ENCODE measurements at regions not wholly inside any gene's neighbourhood (a gene's known extent, or its start where the extent isn't known, plus 50 kb on each side); places are given as distances from the start of the nearest gene placed in this dataset.

- ChIA-PET POLR2A (ENCODE audit: partially characterized antibody) (no interaction called here), CTCF (ENCODE audit: partially characterized antibody) (interaction anchor here (1.3 to 2.6 kb wide), 4 partner anchors 13 to 137 kb away, joined by 3 to 6 read pairs (median 4); no protein-coding TSS in a partner anchor)
- WGBS, 2 experiments (ENCODE audit: extremely low coverage in 1 of 2, insufficient coverage in 1 of 2, insufficient read length in 1 of 2, insufficient replicate concordance in 2 of 2, low coverage in 1 of 2, low lambda C conversion rate in 2 of 2, missing lambda C conversion rate in 1 of 2) = 91% methylated on average over 4 of the region's 4 CpGs; no CpG with 5 or more reads in 1 of the 2 experiments
- H3K9me3 ChIP-seq (ENCODE audit: insufficient read depth in 2 of 2, low read depth in 1 of 2, low read length in 1 of 2) = no peaks in the 10 kb centered on the region
- no peak overlapping the region for H3K27ac ChIP-seq (ENCODE audit: low read depth, low read length)
- FAIRE-seq (no peak), DNase-seq (ENCODE audit: low read depth in 1 of 2, low spot score in 2 of 2) (no peak)
- peaks cover 0 to 5% (median 2%) of the 10 kb centered on the region in 4 experiments; a peak in 4 of 7 replicates for H3K4me1 ChIP-seq (replicated peaks in 1 of 4; ENCODE audit: control insufficient read depth in 3 of 4, insufficient read depth in 4 of 4, low read length in 3 of 4)
- no peak overlapping the region for H3K23ac ChIP-seq (ENCODE audit: insufficient read length)
- no peaks in the 10 kb centered on the region for H4K20me1 ChIP-seq (replicated peaks in 1 of 2; ENCODE audit: control insufficient read depth in 1 of 2, insufficient read depth in 2 of 2, low read length in 2 of 2)
- no peak overlapping the region for H3K9ac ChIP-seq (replicated peaks in 1 of 4; ENCODE audit: extremely low read depth in 1 of 4, low read depth in 3 of 4, low read length in 3 of 4)
- H4K91ac ChIP-seq (replicated peaks; ENCODE audit: insufficient read length, low read length) = no peak overlapping the region
- H3K23me2 ChIP-seq (ENCODE audit: low read depth, low read length) = no peaks in the 10 kb centered on the region
- H3K18ac ChIP-seq (ENCODE audit: extremely low read depth, low read length) = no peak overlapping the region
- no peaks in the 10 kb centered on the region for H3K36me3 ChIP-seq (ENCODE audit: control insufficient read depth in 2 of 4, insufficient read depth in 4 of 4, low read length in 3 of 4)
- no peak overlapping the region for H3K4ac ChIP-seq (replicated peaks; ENCODE audit: insufficient read length, low read depth, low read length)
- H3K4me2 ChIP-seq (ENCODE audit: insufficient read depth in 1 of 2, low read depth in 2 of 2, low read length in 2 of 2) = no peak overlapping the region
- no peak overlapping the region for H3K4me3 ChIP-seq (ENCODE audit: extremely low read depth in 1 of 4, insufficient read depth in 2 of 4, low read depth in 3 of 4, low read length in 4 of 4)
- no peaks in the 10 kb centered on the region for H3K79me2 ChIP-seq (ENCODE audit: control insufficient read depth in 1 of 2, insufficient read depth in 2 of 2, low read length in 2 of 2)
- H3K79me1 ChIP-seq (ENCODE audit: low read depth, low read length) = no peaks in the 10 kb centered on the region
- no peak overlapping the region for H4K5ac ChIP-seq (ENCODE audit: insufficient read length, low read depth, low read length)
- no peak overlapping the region for H3K14ac ChIP-seq (ENCODE audit: insufficient read length)
- H2BK15ac ChIP-seq (ENCODE audit: low read length) = no peak overlapping the region
- H3K27me3 ChIP-seq (replicated peaks in 1 of 4; ENCODE audit: control insufficient read depth in 3 of 4, extremely low read depth in 1 of 4, insufficient read depth in 3 of 4, low read length in 3 of 4) = no peaks in the 10 kb centered on the region
- no peak overlapping the region for H2AFZ ChIP-seq (ENCODE audit: low read length)
- no peak overlapping the region for H2AK5ac ChIP-seq (ENCODE audit: low read depth, low read length)
- H2BK120ac ChIP-seq (replicated peaks; ENCODE audit: low read depth, low read length) = no peak overlapping the region
- no peak overlapping the region for H2BK12ac ChIP-seq (ENCODE audit: low read depth, low read length)
- H4K8ac ChIP-seq (ENCODE audit: extremely low read depth, insufficient read depth, low read length) = no peak overlapping the region
- no peak overlapping the region for H2BK20ac ChIP-seq (ENCODE audit: low read length)
- no peak overlapping the region for H3K56ac ChIP-seq (replicated peaks; ENCODE audit: insufficient read length, low read depth, low read length)
- no peak overlapping the region for H2BK5ac ChIP-seq (ENCODE audit: low read depth, low read length)
- TF ChIP-seq SP2 (IDR thresholded peaks at IDR 0.05; ENCODE audit: low read length) (no peak), NRF1 (IDR thresholded peaks at IDR 0.05; ENCODE audit: low read depth, low read length) (no peak), ATF2 (IDR thresholded peaks at IDR 0.05; ENCODE audit: low read length) (no peak), SUZ12 (IDR thresholded peaks at IDR 0.05; ENCODE audit: low read length) (no peak), BCL11A (IDR thresholded peaks at IDR 0.05; ENCODE audit: low read depth in 2 of 2, low read length in 2 of 2) (no peak), TEAD4 (IDR thresholded peaks at IDR 0.05; ENCODE audit: low read depth, low read length) (no peak), GABPA (IDR thresholded peaks at IDR 0.05; ENCODE audit: borderline replicate concordance, insufficient read depth, low read length) (no peak), TBP (IDR thresholded peaks at IDR 0.05; ENCODE audit: low read depth, low read length) (no peak), CHD2 (IDR thresholded peaks at IDR 0.05; ENCODE audit: low read length) (no peak), BACH1 (IDR thresholded peaks at IDR 0.05; ENCODE audit: low read length) (no peak), EP300 (IDR thresholded peaks at IDR 0.05; ENCODE audit: borderline replicate concordance in 1 of 2, low read depth in 2 of 2, low read length in 2 of 2) (no peak), CTBP2 (IDR thresholded peaks at IDR 0.05; ENCODE audit: borderline replicate concordance, insufficient read depth, insufficient read length, low read length) (no peak)
Measured at GRCh38 chr2:109064660-109065390, 64.2 kb upstream of the SH3RF3 start.

Measured in H1 (cell line).